Fibroblast of skin of abdomen (primary cell): ENCODE measurements at regions not wholly inside any gene's neighbourhood (a gene's known extent, or its start where the extent isn't known, plus 50 kb on each side); places are given as distances from the start of the nearest gene placed in this dataset.
"Not testable (repeated sequence)": the region's sequence is repeated elsewhere in the genome, so short reads cannot be mapped to it uniquely, and the experiment has no call there.

ENCODE experiments used
- DNase-seq: peaks from one replicate; pipeline ENCODE4 v3.0.0-alpha.2; 2013

DNA sequence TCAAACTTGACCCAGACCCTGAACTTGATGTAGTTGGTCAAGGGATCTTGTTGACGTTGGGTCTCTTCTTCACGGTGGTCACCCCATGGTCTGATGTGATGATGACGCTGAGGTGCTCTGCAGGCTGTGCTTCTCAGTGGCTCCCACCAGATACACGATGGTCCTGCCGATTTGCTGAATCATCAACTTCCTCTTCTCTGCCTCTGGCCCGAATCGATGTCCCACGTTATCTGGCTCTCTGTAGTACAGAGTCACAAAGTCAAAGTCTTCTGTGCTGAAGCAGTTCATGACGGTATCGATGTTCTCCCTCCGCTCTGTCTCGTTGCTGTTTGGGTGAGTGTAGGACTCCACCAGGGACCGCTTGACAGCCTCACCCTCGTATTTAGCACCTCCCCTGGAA is 58.5 kb upstream of the ZNF195 start:
- DNase-seq: not testable (repeated sequence)

GRCh38 chr11:3434976-3435375 is 56.0 kb upstream of the ZNF195 start:
- no peak for DNase-seq

GRCh38 chr11:3429191-3429590 is 50.2 kb upstream of the ZNF195 start:
- DNase-seq: not testable (repeated sequence)
